WTC11 (cell line): ENCODE measurements at regions not wholly inside any gene's neighbourhood (a gene's known extent, or its start where the extent isn't known, plus 50 kb on each side); places are given as distances from the start of the nearest gene placed in this dataset.

Experiments
- ATAC-seq: fragments of 200-7000 bp; cut with Tn5 transposase; 2 replicates; pipeline ENCODE4 v1.10.0; 2021; ENCODE audit warnings: mild to moderate bottlenecking, moderate library complexity
- CTCF ChIA-PET: fragments of 300-600 bp; sonication (Branson Sonifier 250); formaldehyde crosslinking; loops from one replicate; lab custom pipeline; 2021; ENCODE audit warnings: antibody characterized with exemption; lab: Charles Lee
- POLR2A ChIA-PET: fragments of 350-600 bp; sonication (Branson Sonifier 250); formaldehyde crosslinking; loops from one replicate; lab custom pipeline; 2021; ENCODE audit warnings: antibody characterized with exemption; lab: Charles Lee
- DNase-seq: peaks from one replicate; pipeline ENCODE4 v3.0.0; 2021; ENCODE audit warnings: low spot score
- H3K27ac Mint-ChIP-seq: 2 replicates; pipeline ENCODE4 v1.8.0; 2021; ENCODE audit warnings: mixed read lengths
- H3K27me3 Mint-ChIP-seq: 2 replicates; pipeline ENCODE4 v1.8.0; 2021; ENCODE audit warnings: low read depth, mild to moderate bottlenecking, moderate library complexity, mixed read lengths
- H3K36me3 Mint-ChIP-seq: 2 replicates; pipeline ENCODE4 v1.8.0; 2021; ENCODE audit warnings: mixed read lengths
- H3K4me1 Mint-ChIP-seq: 2 replicates; pipeline ENCODE4 v1.8.0; 2022; ENCODE audit warnings: mixed read lengths
- H3K4me3 Mint-ChIP-seq: 2 replicates; pipeline ENCODE4 v1.8.0; 2021; ENCODE audit warnings: mild to moderate bottlenecking, moderate library complexity, mixed read lengths
- H3K9me3 Mint-ChIP-seq: 2 replicates; pipeline ENCODE4 v1.8.0; 2021; ENCODE audit warnings: mixed read lengths
- AFF4 ChIP-seq: sonication (generic); formaldehyde crosslinking; IDR thresholded peaks from 2 replicates; pipeline ENCODE4 v1.8.1; 2023; ENCODE audit warnings: mild to moderate bottlenecking, missing genetic modification reagents, borderline replicate concordance
- ARID4B ChIP-seq: sonication (generic); formaldehyde crosslinking; IDR thresholded peaks from 2 replicates; pipeline ENCODE4 v1.8.0; 2023; ENCODE audit warnings: missing genetic modification reagents, mild to moderate bottlenecking, borderline replicate concordance
- CBFB ChIP-seq: sonication (generic); formaldehyde crosslinking; IDR thresholded peaks from 2 replicates; pipeline ENCODE4 v1.8.1; 2022; ENCODE audit warnings: mild to moderate bottlenecking, low read depth, missing genetic modification reagents
- ESRRA ChIP-seq: sonication (generic); formaldehyde crosslinking; IDR thresholded peaks from 2 replicates; pipeline ENCODE4 v1.8.1; 2022; ENCODE audit warnings: mild to moderate bottlenecking, missing genetic modification reagents, borderline replicate concordance
- ETV6 ChIP-seq: sonication (generic); formaldehyde crosslinking; IDR thresholded peaks from 2 replicates; pipeline ENCODE4 v1.8.1; 2022; ENCODE audit warnings: mild to moderate bottlenecking, missing genetic modification reagents
- FOXJ3 ChIP-seq: sonication (generic); formaldehyde crosslinking; IDR thresholded peaks from 2 replicates; pipeline ENCODE4 v1.9.0; 2021; ENCODE audit warnings: missing genetic modification reagents, mild to moderate bottlenecking, borderline replicate concordance
- FOXP1 ChIP-seq: sonication (generic); formaldehyde crosslinking; IDR thresholded peaks from 2 replicates; pipeline ENCODE4 v1.8.0; 2022; ENCODE audit warnings: missing genetic modification reagents, mild to moderate bottlenecking, moderate library complexity, borderline replicate concordance
- IRF1 ChIP-seq: sonication (generic); formaldehyde crosslinking; IDR thresholded peaks from 2 replicates; pipeline ENCODE4 v1.8.0; 2023; ENCODE audit warnings: missing genetic modification reagents
- NFATC4 ChIP-seq: fragments of 250-450 bp; sonication (Bioruptor Pico); IDR thresholded peaks from 2 replicates; pipeline ENCODE4 v1.9.0; 2021; ENCODE audit warnings: mild to moderate bottlenecking
- NFE2L1 ChIP-seq: sonication (generic); formaldehyde crosslinking; IDR thresholded peaks from 2 replicates; pipeline ENCODE4 v1.8.1; 2023; ENCODE audit warnings: missing genetic modification reagents
- NFYB ChIP-seq: sonication (generic); formaldehyde crosslinking; conservative IDR thresholded peaks from 2 replicates; pipeline ENCODE4 v1.8.0; 2022; ENCODE audit warnings: low read depth, missing genetic modification reagents
- PRRX2 ChIP-seq: fragments of 250-450 bp; sonication (Bioruptor Pico); IDR thresholded peaks from 2 replicates; pipeline ENCODE4 v1.8.0; 2021; ENCODE audit warnings: mild to moderate bottlenecking
- RORB ChIP-seq: fragments of 250-450 bp; sonication (Bioruptor Pico); IDR thresholded peaks from 2 replicates; pipeline ENCODE4 v1.9.0; 2021; ENCODE audit warnings: mild to moderate bottlenecking
- SMAD4 ChIP-seq: sonication (generic); formaldehyde crosslinking; IDR thresholded peaks from 2 replicates; pipeline ENCODE4 v1.8.0; 2022; ENCODE audit warnings: mild to moderate bottlenecking, missing genetic modification reagents
- SP1 ChIP-seq: sonication (generic); formaldehyde crosslinking; conservative IDR thresholded peaks from 2 replicates; pipeline ENCODE4 v1.8.1; 2022; ENCODE audit warnings: missing genetic modification reagents
- TP53 ChIP-seq: sonication (generic); formaldehyde crosslinking; IDR thresholded peaks from 2 replicates; pipeline ENCODE4 v1.8.1; 2023; ENCODE audit warnings: mild to moderate bottlenecking, missing genetic modification reagents
- ZBTB21 ChIP-seq: sonication (generic); formaldehyde crosslinking; IDR thresholded peaks from 2 replicates; pipeline ENCODE4 v1.8.1; 2023; ENCODE audit warnings: mild to moderate bottlenecking, missing genetic modification reagents, borderline replicate concordance
- ZMAT4 ChIP-seq: fragments of 250-450 bp; sonication (Bioruptor Pico); IDR thresholded peaks from 2 replicates; pipeline ENCODE4 v1.9.0; 2021; ENCODE audit warnings: mild to moderate bottlenecking
- ZNF138 ChIP-seq: sonication (generic); formaldehyde crosslinking; conservative IDR thresholded peaks from 2 replicates; pipeline ENCODE4 v1.8.1; 2022; ENCODE audit warnings: mild to moderate bottlenecking, moderate library complexity, missing genetic modification reagents
- ZNF232 ChIP-seq: sonication (generic); formaldehyde crosslinking; IDR thresholded peaks from 2 replicates; pipeline ENCODE4 v1.8.0; 2022; ENCODE audit warnings: mild to moderate bottlenecking, missing genetic modification reagents
- ZNF532 ChIP-seq: fragments of 250-450 bp; sonication (Bioruptor Pico); IDR thresholded peaks from 2 replicates; pipeline ENCODE4 v1.9.0; 2021; ENCODE audit warnings: mild to moderate bottlenecking, borderline replicate concordance
- ZNF671 ChIP-seq: fragments of 250-450 bp; sonication (Bioruptor Pico); IDR thresholded peaks from 2 replicates; pipeline ENCODE4 v1.8.0; 2021; ENCODE audit warnings: mild to moderate bottlenecking

- TF ChIP-seq ARID4B, result no peak
- no peak for TF ChIP-seq SMAD4 (CRISPR knock-in tag)
- TF ChIP-seq ZNF532, result no peak
- TF ChIP-seq SP1 (CRISPR knock-in tag), result no peak
- no peak for TF ChIP-seq ZBTB21 (CRISPR knock-in tag)
Measured at GRCh38 chr6:167571550-167571949, 246.7 kb downstream of the TTLL2 start (continued).

GRCh38 chr6:167572106-167572505 is 247.2 kb downstream of the TTLL2 start:
- DNase-seq, result no peak
- TF ChIP-seq NFYB (CRISPR knock-in tag), result no peak
- TF ChIP-seq PRRX2 (CRISPR knock-in tag), result no peak
- TF ChIP-seq AFF4 (CRISPR knock-in tag), result no peak
- no peak for TF ChIP-seq RORB (CRISPR knock-in tag)
- no peak for TF ChIP-seq ZNF671 (CRISPR knock-in tag)
- TF ChIP-seq ETV6, result no peak
- TF ChIP-seq CBFB (CRISPR knock-in tag), result no peak
- no peak for TF ChIP-seq IRF1
- no peak for TF ChIP-seq NFE2L1 (CRISPR knock-in tag)
- TF ChIP-seq ESRRA (CRISPR knock-in tag), result no peak
- TF ChIP-seq TP53 (CRISPR knock-in tag), result no peak
- no peak for TF ChIP-seq ZNF232
- TF ChIP-seq FOXP1 (CRISPR knock-in tag), result no peak
- TF ChIP-seq ZNF138 (CRISPR knock-in tag), result no peak
- no peak for TF ChIP-seq NFATC4
- no peak for TF ChIP-seq FOXJ3 (CRISPR knock-in tag)
- TF ChIP-seq ZMAT4 (CRISPR knock-in tag), result no peak
- Mint-ChIP-seq H3K4me3 (no peak overlapping the region), H3K27ac (no peak overlapping the region), H3K4me1 (peaks cover 11% of the 10 kb centered on the region), H3K27me3 (no peaks in the 10 kb centered on the region; the same call in 1 of the 2 replicates), H3K9me3 (no peaks in the 10 kb centered on the region), H3K36me3 (no peaks in the 10 kb centered on the region)
- ATAC-seq, result no peak
- ChIA-PET POLR2A (no interaction called here), CTCF (no interaction called here)
